HG03378 (cell line): ENCODE measurements at regions not wholly inside any gene's neighbourhood (a gene's known extent, or its start where the extent isn't known, plus 50 kb on each side); places are given as distances from the start of the nearest gene placed in this dataset.

Experiments
- ATAC-seq: cut with Tn5 transposase; IDR thresholded peaks from one replicate; pipeline ENCODE4 v1.9.1; 2021; ENCODE audit warnings: mild to moderate bottlenecking, moderate library complexity; ENCODE audit not compliant: unreplicated experiment

GRCh38 chr3:34844323-34844620 lies 795.1 kb upstream of the ARPP21 start:
- ATAC-seq, result no peak

GRCh38 chr3:34851137-34851536 lies 788.2 kb upstream of the ARPP21 start:
- no peak for ATAC-seq

- no peak for ATAC-seq
Observed at GRCh38 chr3:34852844-34853439, 786.4 kb upstream of the ARPP21 start.

- no peak for ATAC-seq
Observed at GRCh38 chr3:34856081-34856947, 783.0 kb upstream of the ARPP21 start.

- peak; percentile 64 for ATAC-seq
Observed at GRCh38 chr3:34858067-34858660, 781.2 kb upstream of the ARPP21 start.

- no peak for ATAC-seq
Observed at GRCh38 chr3:34859746-34860145, 779.6 kb upstream of the ARPP21 start.

- ATAC-seq, result no peak
Observed at GRCh38 chr3:34862456-34862855, 776.9 kb upstream of the ARPP21 start.

- ATAC-seq, result no peak
Observed at GRCh38 chr3:34863485-34863884, 775.8 kb upstream of the ARPP21 start.

GRCh38 chr3:34864011-34864410 lies 775.3 kb upstream of the ARPP21 start:
- no peak for ATAC-seq

GRCh38 chr3:34865346-34865745 lies 774.0 kb upstream of the ARPP21 start:
- ATAC-seq, result no peak

GRCh38 chr3:34868935-34869334 lies 770.4 kb upstream of the ARPP21 start:
- ATAC-seq, result no peak

- ATAC-seq, result no peak
Observed at GRCh38 chr3:34869696-34870095, 769.6 kb upstream of the ARPP21 start.

- no peak for ATAC-seq
Observed at GRCh38 chr3:34872406-34872805, 766.9 kb upstream of the ARPP21 start.

GRCh38 chr3:34876997-34877396 lies 762.3 kb upstream of the ARPP21 start:
- ATAC-seq, result no peak

GRCh38 chr3:34878488-34878887 lies 760.8 kb upstream of the ARPP21 start:
- ATAC-seq, result no peak

GRCh38 chr3:34881026-34881425 lies 758.3 kb upstream of the ARPP21 start:
- peak; percentile 84 for ATAC-seq

GRCh38 chr3:34882764-34883163 lies 756.6 kb upstream of the ARPP21 start:
- ATAC-seq, result no peak

GRCh38 chr3:34884007-34884406 lies 755.3 kb upstream of the ARPP21 start:
- no peak for ATAC-seq

GRCh38 chr3:34886443-34886842 lies 752.9 kb upstream of the ARPP21 start:
- no peak for ATAC-seq

GRCh38 chr3:34889641-34890040 lies 749.7 kb upstream of the ARPP21 start:
- no peak for ATAC-seq

GRCh38 chr3:34890247-34890646 lies 749.1 kb upstream of the ARPP21 start:
- ATAC-seq, result no peak

GRCh38 chr3:34891941-34892340 lies 747.4 kb upstream of the ARPP21 start:
- ATAC-seq, result no peak
